Pons (tissue), 1 donor: ENCODE measurements at regions not wholly inside any gene's neighbourhood (a gene's known extent, or its start where the extent isn't known, plus 50 kb on each side); places are given as distances from the start of the nearest gene placed in this dataset.
A peak's percentile ranks its signal among the peaks of the same experiment; 100 is the strongest.
"Not testable (repeated sequence)": the region's sequence is repeated elsewhere in the genome, so short reads cannot be mapped to it uniquely, and the experiment has no call there.

Experiments
- DNase-seq: peaks from one replicate; pipeline ENCODE4 v3.0.0-alpha.2; 2016; ENCODE audit warnings: low spot score

DNA sequence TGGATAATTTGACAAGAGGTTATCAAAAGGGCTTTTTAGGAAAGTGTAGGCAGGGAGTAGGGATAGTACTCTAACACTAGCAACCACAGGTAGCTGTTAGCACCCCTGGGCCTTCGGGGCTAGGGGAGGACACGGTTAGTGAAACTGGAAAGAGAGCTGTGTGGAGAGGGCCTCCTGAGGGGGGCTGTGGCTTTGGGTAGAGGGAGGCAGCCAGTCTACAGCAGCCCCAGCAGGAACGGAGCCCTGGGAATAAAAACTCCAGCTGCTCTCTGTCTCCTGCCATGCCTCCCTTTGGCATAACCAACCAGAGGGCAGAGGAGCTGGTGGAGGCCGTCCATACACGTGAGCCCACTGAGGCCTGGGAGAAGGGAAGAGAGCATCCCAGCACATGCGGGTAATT lies 223.2 kb downstream of the FOXD2 start:
- no peak for DNase-seq

GRCh38 chr1:47662068-47662467 lies 224.2 kb downstream of the FOXD2 start:
- DNase-seq = no peak

DNA sequence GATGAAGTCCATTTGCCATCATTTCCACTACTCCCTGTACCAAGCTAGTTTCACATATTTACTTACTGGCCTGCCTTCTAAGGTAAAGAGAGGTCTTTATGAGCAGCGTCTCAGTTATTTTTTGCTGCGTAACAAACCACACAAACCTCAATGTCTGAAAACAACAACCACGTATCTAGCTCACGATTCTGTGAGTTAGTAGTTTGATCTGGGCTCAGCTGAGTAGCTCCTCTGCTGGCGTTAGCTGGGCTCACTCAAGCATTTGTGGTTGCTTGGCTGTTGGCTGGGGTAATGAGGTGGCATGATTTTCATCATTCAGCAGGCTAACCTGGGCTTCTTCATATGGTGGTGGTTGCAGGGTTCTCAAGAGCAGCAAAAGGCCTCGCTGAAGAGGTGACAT lies 225.4 kb downstream of the FOXD2 start:
- DNase-seq = no peak

- no peak for DNase-seq
These were observed 226.5 kb downstream of the FOXD2 start for GRCh38 chr1:47664356-47664755.

DNA sequence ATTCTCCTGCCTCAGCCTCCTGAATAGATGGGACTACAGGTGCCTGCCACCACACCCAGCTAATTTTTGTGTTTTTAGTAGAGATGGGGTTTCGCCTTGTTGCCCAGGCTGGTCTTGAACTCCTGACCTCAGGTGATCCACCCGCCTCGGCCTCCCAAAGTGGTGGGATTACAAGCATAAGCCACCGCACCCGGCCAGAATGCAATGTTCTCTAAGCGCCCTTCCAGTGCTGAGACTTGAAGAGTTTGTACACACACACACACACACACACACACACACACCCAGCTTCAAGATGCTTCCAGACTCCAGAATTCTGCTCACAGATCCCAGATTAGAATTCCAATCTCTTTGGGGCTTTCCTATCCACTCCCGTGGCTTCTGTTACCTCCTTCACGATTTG lies 227.1 kb downstream of the FOXD2 start:
- DNase-seq = not testable (repeated sequence)

DNA sequence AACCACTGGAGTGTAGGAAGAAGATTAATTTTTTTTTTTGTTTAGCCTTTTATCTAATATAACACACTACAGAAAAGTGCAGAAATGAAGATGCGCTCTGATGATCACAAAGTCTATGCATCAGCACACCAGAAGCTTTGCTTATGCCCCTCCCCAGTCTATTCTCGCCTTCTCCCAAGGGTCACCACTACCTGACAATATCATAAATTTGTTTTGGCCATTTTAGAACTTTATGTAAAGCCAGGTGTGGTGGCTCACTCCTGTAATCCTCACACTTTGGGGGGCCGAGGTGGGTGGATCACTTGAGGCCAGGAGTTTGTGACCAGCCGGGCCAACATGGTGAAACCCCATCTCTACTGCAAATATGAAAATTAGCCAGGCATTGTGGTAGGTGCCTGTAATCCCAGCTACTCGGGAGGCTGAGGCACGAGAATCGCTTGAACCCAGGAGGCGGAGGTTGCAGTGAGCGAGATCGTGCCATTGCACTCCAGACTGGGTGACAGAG lies 231.3 kb downstream of the FOXD2 start:
- DNase-seq = no peak

- DNase-seq = no peak
These were observed 234.8 kb downstream of the FOXD2 start for GRCh38 chr1:47672622-47673021.

DNA sequence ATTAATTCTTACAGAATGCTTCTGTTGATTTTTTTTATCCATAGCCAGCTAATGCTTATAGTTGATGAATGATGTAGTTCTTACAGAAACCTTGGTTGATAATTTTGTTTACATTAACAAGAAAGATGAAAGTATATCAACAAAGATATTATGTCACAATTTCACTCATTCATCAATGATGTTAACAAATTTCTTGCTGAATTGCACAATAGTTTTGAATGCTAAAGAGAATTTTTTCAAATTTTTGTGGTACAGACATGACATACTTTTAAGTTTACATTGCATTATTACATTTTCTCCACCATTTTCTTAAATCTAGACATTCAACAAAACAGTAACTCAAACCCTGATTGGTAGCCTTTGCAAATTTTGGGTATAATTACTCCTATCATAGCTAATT lies 236.3 kb downstream of the FOXD2 start:
- no peak for DNase-seq

DNA sequence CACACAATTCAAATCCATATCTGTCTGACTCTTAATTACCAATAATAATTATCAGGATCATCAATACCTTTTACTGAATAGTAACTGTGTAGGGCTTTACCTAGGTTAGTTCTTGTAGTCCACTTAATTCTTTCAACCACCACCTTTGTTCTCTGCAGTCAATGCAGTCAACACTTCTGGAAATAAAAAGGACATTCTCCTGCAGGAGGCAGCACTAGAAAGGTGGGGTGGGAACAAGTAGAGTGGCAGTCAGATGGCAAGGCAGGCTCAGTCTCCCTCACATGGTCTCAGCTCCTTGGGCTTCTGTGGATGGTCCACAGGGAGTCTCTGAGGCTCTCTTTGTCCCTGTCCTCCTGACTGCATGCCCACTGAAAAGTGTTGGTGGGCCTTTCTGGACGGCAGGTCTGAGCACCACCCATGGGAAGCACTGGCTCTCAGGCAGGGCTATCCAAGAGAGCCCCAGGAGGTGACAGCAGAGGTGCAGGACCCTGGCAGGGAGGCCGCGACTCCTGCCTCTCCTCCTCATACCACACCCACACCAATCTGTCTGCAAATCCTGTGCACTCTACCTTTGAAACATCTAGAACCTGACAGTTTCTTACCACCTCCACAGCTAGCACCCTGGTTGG lies 237.3 kb downstream of the FOXD2 start:
- DNase-seq = no peak

GRCh38 chr1:47675721-47676120 lies 237.9 kb downstream of the FOXD2 start:
- DNase-seq = no peak

GRCh38 chr1:47676311-47677054 lies 238.6 kb downstream of the FOXD2 start:
- DNase-seq = no peak

DNA sequence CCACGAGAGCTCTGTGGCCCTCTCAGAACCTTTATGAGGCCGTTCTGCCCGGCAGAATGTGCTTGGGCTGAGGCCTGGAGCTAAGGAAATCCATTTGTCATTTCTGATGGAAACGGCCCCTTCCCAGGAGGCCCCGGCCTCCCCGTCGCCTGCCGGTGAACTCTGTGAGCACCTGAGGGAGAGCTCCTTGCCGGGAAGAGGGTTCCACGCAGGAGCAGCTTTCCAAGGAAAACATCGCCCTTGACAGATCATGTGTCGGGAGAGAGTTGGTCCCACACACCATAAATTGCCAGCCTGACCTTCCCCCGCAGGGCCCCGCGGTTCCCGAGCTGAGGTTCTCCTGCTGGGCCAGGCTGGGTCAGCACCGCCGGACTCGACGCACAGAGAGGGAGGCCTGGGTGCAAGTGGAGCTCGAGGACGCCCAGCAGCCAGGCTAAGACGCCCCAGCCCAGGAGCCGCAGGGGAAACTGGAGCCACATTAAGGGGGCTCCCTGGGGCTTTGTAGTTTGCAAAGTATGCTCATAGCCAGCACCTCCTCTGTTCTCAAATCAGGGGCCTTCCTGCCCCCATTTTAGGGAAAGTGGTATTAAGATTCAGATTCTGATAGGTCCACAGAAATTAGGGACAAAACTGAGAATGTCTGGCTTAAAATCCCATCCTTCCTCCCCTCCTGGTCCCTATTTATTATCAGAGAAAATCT lies 239.5 kb downstream of the FOXD2 start:
- DNase-seq = no peak

GRCh38 chr1:47678464-47678980 lies 240.7 kb downstream of the FOXD2 start:
- DNase-seq = no peak

- peak; percentile 46 for DNase-seq
These were observed 241.5 kb downstream of the FOXD2 start for GRCh38 chr1:47679301-47679791.

GRCh38 chr1:47679826-47680225 lies 242.0 kb downstream of the FOXD2 start:
- DNase-seq = no peak

GRCh38 chr1:47680815-47681475 lies 243.1 kb downstream of the FOXD2 start:
- DNase-seq = no peak

DNA sequence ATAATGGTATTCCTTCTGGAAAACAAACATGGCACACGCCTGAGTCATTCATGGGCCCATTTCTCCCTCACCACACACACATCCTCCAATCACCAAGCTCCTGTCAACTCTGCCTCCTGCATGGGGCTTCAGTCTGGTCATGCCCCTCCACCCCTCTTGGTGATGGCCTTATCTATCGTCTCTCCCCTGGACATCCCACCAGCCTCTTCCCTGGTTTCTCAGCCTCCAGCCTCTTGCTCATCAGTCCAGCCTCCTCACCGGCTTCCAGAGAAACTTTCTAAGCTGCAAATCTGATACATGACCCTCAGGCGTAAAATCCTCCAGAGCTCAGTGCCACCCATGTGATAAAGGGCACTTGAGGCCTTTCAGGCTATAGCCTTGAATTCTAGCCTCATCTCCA lies 243.9 kb downstream of the FOXD2 start:
- no peak for DNase-seq

GRCh38 chr1:47682198-47682597 lies 244.4 kb downstream of the FOXD2 start:
- DNase-seq = no peak

DNA sequence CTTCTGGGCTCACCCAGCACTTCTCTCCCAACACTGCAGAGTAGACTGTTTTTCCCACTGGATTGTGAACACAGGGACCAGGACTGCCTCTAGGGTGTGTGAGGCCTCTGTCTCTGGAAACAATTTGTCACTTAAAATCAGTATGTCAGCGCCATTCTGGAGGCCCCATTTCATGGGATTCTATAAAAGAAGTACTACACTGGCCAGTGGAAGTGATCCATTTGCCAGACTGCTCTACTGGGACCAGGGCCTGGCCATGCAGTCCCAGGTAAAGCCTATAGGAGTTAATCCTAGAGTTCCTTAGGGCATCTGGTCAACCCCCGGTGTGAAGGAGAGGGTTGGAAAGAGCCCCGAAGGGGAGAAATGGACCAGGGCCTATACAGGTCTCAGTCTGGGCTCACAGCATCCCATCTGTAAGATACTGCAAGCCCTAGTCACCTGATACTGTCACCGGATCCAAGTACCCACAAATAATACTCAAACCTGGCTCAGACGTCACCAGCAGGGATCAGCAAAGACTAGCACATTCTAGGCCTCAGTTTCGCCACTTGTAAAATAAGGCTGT lies 245.0 kb downstream of the FOXD2 start:
- no peak for DNase-seq

- DNase-seq = no peak
These were observed 245.6 kb downstream of the FOXD2 start for GRCh38 chr1:47683401-47683800.

- no peak for DNase-seq
These were observed 246.7 kb downstream of the FOXD2 start for GRCh38 chr1:47684518-47684917.
